Omental fat pad (tissue), 3 donors: ENCODE measurements at regions not wholly inside any gene's neighbourhood (a gene's known extent, or its start where the extent isn't known, plus 50 kb on each side); places are given as distances from the start of the nearest gene placed in this dataset.

Source experiments
- ATAC-seq: fragments of 150-250 bp; one replicate; pipeline ENCODE4 v1.9.1; 2016; ENCODE audit warnings: mild to moderate bottlenecking, moderate library complexity; ENCODE audit not compliant: low FRiP score
- DNase-seq: peaks from one replicate; pipeline ENCODE4 v3.0.0-alpha.2; 2019; ENCODE audit warnings: low spot score
- CTCF ChIP-seq, 3 donors: fragments of 450-650 bp; IDR thresholded peaks; one replicate each; pipeline ENCODE4 v1.5.1; 2016 to 2017; ENCODE audit warnings: antibody characterized with exemption in 3 of 3, mild to moderate bottlenecking in 3 of 3, moderate library complexity in 2 of 3

GRCh38 chr2:118728984-118729383, 118.5 kb downstream of the EN1 start:
- DNase-seq (no peak), ATAC-seq (no peak)
- no peak for TF ChIP-seq CTCF (IDR thresholded peaks at IDR 0.05)

- no peak for TF ChIP-seq CTCF (IDR thresholded peaks at IDR 0.05)
- no peak for ATAC-seq
- DNase-seq = no peak
These were observed 120.6 kb downstream of the EN1 start for GRCh38 chr2:118726821-118727220.

GRCh38 chr2:118723394-118723793, 124.1 kb downstream of the EN1 start:
- ATAC-seq (no peak), DNase-seq (no peak)
- TF ChIP-seq CTCF (IDR thresholded peaks at IDR 0.05) = no peak

- no peak for DNase-seq
- TF ChIP-seq CTCF (IDR thresholded peaks at IDR 0.05) = no peak
- no peak for ATAC-seq
These were observed 124.5 kb downstream of the EN1 start for GRCh38 chr2:118722976-118723375.

GRCh38 chr2:118721817-118722551, 125.5 kb downstream of the EN1 start:
- ATAC-seq = peak; percentile 27
- no peak for TF ChIP-seq CTCF (IDR thresholded peaks at IDR 0.05)

GRCh38 chr2:118720866-118721265, 126.6 kb downstream of the EN1 start:
- ATAC-seq (no peak), DNase-seq (no peak)
- no peak for TF ChIP-seq CTCF (IDR thresholded peaks at IDR 0.05)

More at GRCh38 chr2:118721817-118722551, 125.5 kb downstream of the EN1 start:
- no peak for DNase-seq

GRCh38 chr2:118718921-118719320, 128.5 kb downstream of the EN1 start:
- DNase-seq (no peak), ATAC-seq (no peak)
- no peak for TF ChIP-seq CTCF (IDR thresholded peaks at IDR 0.05)
